RWPE2 (cell line): ENCODE measurements at regions not wholly inside any gene's neighbourhood (a gene's known extent, or its start where the extent isn't known, plus 50 kb on each side); places are given as distances from the start of the nearest gene placed in this dataset.
A peak's percentile ranks its signal among the peaks of the same experiment; 100 is the strongest.

ENCODE experiments used
- ATAC-seq: fragments of 200-7000 bp; cut with Tn5 transposase; 3 replicates; pipeline ENCODE4 v1.9.1; 2021; ENCODE audit warnings: low read depth
- DNase-seq: peaks from one replicate; pipeline ENCODE4 v3.0.0-alpha.2; 2020; ENCODE audit warnings: low spot score
- H3K27ac ChIP-seq: fragments of 450-650 bp; 2 replicates; pipeline ENCODE4 v1.5.1; 2017; ENCODE audit warnings: mild to moderate bottlenecking; ENCODE audit not compliant: poor library complexity, severe bottlenecking
- H3K27me3 ChIP-seq: fragments of 250-450 bp; sonication (Bioruptor Pico); 2 replicates; pipeline ENCODE4 v1.5.1; 2021; ENCODE audit warnings: mild to moderate bottlenecking, moderate library complexity; ENCODE audit not compliant: insufficient read depth, poor library complexity, severe bottlenecking
- H3K36me3 ChIP-seq: fragments of 250-450 bp; sonication (Bioruptor Pico); 2 replicates; pipeline ENCODE4 v1.5.1; 2020; ENCODE audit warnings: low read depth, mild to moderate bottlenecking, moderate library complexity
- H3K4me1 ChIP-seq: fragments of 250-450 bp; sonication (Bioruptor Pico); 2 replicates; pipeline ENCODE4 v1.5.1; 2021; ENCODE audit warnings: mild to moderate bottlenecking, moderate library complexity; ENCODE audit not compliant: insufficient read depth, poor library complexity, severe bottlenecking
- H3K4me3 ChIP-seq: fragments of 250-450 bp; sonication (Bioruptor Pico); 2 replicates; pipeline ENCODE4 v1.5.1; 2021; ENCODE audit warnings: mild to moderate bottlenecking, moderate library complexity; ENCODE audit not compliant: severe bottlenecking
- H3K9me3 ChIP-seq: fragments of 250-450 bp; sonication (Bioruptor Pico); 2 replicates; pipeline ENCODE4 v1.5.1; 2021; ENCODE audit warnings: mild to moderate bottlenecking, moderate library complexity; ENCODE audit not compliant: severe bottlenecking
- TF ChIP-seq, protein P1 (sequence below): fragments of 450-650 bp; IDR thresholded peaks from one replicate; pipeline ENCODE4 v1.5.1; 2017; ENCODE audit warnings: mild to moderate bottlenecking, moderate library complexity; ENCODE audit not compliant: poor library complexity, severe bottlenecking

- H3K4me3 ChIP-seq: no peak overlapping the region
- H3K4me1 ChIP-seq: peaks cover 1% of the 10 kb centered on the region
- TF ChIP-seq, protein P1, sequence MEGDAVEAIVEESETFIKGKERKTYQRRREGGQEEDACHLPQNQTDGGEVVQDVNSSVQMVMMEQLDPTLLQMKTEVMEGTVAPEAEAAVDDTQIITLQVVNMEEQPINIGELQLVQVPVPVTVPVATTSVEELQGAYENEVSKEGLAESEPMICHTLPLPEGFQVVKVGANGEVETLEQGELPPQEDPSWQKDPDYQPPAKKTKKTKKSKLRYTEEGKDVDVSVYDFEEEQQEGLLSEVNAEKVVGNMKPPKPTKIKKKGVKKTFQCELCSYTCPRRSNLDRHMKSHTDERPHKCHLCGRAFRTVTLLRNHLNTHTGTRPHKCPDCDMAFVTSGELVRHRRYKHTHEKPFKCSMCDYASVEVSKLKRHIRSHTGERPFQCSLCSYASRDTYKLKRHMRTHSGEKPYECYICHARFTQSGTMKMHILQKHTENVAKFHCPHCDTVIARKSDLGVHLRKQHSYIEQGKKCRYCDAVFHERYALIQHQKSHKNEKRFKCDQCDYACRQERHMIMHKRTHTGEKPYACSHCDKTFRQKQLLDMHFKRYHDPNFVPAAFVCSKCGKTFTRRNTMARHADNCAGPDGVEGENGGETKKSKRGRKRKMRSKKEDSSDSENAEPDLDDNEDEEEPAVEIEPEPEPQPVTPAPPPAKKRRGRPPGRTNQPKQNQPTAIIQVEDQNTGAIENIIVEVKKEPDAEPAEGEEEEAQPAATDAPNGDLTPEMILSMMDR: no peak
- H3K36me3 ChIP-seq: no peaks in the 10 kb centered on the region
- H3K9me3 ChIP-seq: no peaks in the 10 kb centered on the region
- H3K27ac ChIP-seq: no peak overlapping the region
- ATAC-seq (no peak), DNase-seq (no peak)
- H3K27me3 ChIP-seq: no peaks in the 10 kb centered on the region
Measured at GRCh38 chr7:33687625-33688024, 217.7 kb upstream of the BMPER start.

DNA sequence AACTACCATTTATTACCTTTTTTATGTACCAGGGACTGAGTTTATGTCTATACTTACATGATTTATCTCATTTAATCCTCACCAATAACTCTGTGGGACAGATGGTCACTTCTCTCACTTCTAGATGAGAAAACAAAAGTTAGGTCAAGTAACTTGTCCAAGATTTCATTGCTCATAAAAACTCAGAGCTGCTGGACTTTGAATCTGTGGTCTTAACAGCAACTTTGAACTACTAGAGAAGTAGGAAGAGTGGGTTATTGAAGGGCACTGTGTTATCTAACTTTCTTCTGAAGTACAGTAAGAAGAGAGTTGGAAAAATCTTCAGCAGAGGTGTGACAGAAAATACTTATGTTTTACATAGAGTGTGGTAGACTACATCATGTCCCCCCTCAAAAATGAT, 214.2 kb upstream of the BMPER start:
- peaks cover 8% of the 10 kb centered on the region for H3K4me1 ChIP-seq
- DNase-seq: no peak
- H3K9me3 ChIP-seq: no peaks in the 10 kb centered on the region
- H3K27ac ChIP-seq: no peak overlapping the region
- TF ChIP-seq, protein P1: no peak
- no peak for ATAC-seq
- H3K4me3 ChIP-seq: no peak overlapping the region
- H3K27me3 ChIP-seq: no peaks in the 10 kb centered on the region
- no peaks in the 10 kb centered on the region for H3K36me3 ChIP-seq

GRCh38 chr7:33692956-33693355, 212.4 kb upstream of the BMPER start:
- DNase-seq (no peak), ATAC-seq (peak; percentile 75)
- no peaks in the 10 kb centered on the region for H3K36me3 ChIP-seq
- TF ChIP-seq, protein P1: no peak
- peaks cover 8% of the 10 kb centered on the region for H3K4me1 ChIP-seq
- H3K27me3 ChIP-seq: no peaks in the 10 kb centered on the region
- H3K27ac ChIP-seq: no peak overlapping the region
- no peak overlapping the region for H3K4me3 ChIP-seq
- H3K9me3 ChIP-seq: no peaks in the 10 kb centered on the region

GRCh38 chr7:33694006-33694405, 211.3 kb upstream of the BMPER start:
- TF ChIP-seq, protein P1: no peak
- H3K27me3 ChIP-seq: no peaks in the 10 kb centered on the region
- ATAC-seq (no peak), DNase-seq (no peak)
- H3K4me1 ChIP-seq: peaks cover 8% of the 10 kb centered on the region
- no peaks in the 10 kb centered on the region for H3K36me3 ChIP-seq
- H3K4me3 ChIP-seq: no peak overlapping the region
- no peaks in the 10 kb centered on the region for H3K9me3 ChIP-seq
- H3K27ac ChIP-seq: no peak overlapping the region

DNA sequence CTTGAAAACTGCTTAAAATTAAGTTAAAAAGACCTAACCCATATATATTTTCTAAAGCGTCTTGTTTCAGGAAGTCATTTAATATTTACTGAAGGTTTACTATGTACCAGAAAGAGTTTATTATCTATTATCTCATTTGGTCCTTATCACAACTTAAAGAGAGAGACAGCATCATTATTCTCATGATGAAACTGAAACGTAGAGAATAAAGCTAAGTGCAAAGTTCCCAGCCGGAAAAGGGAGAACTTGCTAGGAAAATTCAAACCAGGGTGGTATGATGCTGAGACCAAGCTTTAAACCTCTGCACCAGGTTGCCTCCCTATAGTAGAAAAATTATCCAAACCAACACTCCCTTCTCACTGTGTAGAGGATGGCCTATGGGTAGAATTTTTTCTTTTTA, 207.7 kb upstream of the BMPER start:
- Histone ChIP-seq H3K36me3 (no peaks in the 10 kb centered on the region), H3K4me3 (no peak overlapping the region), H3K27me3 (no peaks in the 10 kb centered on the region), H3K27ac (no peak overlapping the region), H3K9me3 (peaks cover 2% of the 10 kb centered on the region), H3K4me1 (peaks cover 7% of the 10 kb centered on the region)
- DNase-seq (no peak), ATAC-seq (no peak)
- TF ChIP-seq, protein P1: no peak
